Inflammatory macrophage treated with lipopolysaccharide for 4 hours (primary cell): ENCODE measurements at regions not wholly inside any gene's neighbourhood (a gene's known extent, or its start where the extent isn't known, plus 50 kb on each side); places are given as distances from the start of the nearest gene placed in this dataset.
"Not testable (repeated sequence)": the region's sequence is repeated elsewhere in the genome, so short reads cannot be mapped to it uniquely, and the experiment has no call there.

ENCODE experiments used
- DNase-seq: peaks from one replicate; pipeline ENCODE4 v3.0.0-alpha.2; 2020

- DNase-seq, result no peak
Measured at GRCh38 chr4:106587558-106587957, 219.0 kb upstream of the GIMD1 start.

DNA sequence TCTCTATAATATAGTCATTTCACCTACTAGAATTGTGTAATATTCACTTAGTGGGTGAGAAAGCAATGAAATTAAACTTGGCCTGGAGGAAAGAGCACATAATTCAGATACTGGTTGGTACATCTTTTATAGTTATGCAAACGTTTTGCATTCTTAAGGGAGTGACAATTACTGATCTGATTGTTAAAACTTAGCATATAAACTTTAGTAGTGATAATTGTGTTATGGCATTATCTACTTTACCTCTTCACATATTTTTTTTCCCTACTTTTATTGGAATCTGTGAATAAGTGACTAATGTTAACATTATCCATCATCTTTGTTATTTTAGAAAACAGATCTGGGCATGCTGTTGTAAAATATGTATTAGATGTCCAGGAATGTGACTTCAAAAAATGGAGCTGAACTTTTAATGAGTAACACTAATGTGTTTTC, 217.4 kb upstream of the GIMD1 start:
- DNase-seq, result no peak

- DNase-seq, result no peak
Measured at GRCh38 chr4:106584337-106584989, 215.9 kb upstream of the GIMD1 start.

DNA sequence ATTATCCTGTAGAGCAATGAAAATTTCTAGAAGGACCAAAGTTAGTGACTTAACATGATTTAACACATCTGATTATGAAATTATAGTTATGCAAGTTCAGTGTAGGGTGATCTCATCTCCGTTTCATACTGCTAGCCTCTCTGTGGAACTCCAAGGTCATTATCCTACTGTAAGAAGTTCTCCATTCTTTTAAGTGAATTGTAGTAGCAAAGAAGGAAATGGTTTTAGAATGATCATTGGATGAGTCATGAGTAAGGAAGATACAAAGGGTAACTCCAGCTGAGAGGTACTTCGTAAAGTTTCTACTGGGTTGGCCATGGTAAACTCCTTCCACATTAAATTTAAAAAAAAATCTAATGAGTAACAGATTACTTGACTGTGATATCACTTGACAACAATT, 215.0 kb upstream of the GIMD1 start:
- DNase-seq, result peak; percentile 81

DNA sequence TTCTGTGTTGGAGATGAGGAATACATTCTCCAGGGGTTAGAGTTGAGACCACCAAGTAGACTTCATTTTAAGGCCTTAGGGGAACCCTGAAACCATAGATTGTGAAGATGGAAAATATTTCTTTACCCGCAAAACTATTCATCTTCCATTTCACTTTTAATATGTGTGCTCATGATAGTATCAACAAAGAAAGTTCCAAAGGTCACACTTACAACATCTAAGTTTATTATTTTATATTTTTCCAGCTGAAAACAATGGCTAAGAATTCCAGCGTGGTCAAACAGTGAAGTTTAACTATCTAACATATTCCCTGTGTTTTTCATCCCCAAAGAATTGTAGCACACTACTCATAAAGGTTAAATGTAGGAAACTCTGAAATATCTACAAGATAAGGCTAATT, 214.5 kb upstream of the GIMD1 start:
- DNase-seq, result no peak

- no peak for DNase-seq
Measured at GRCh38 chr4:106582103-106582502, 213.5 kb upstream of the GIMD1 start.

- no peak for DNase-seq
Measured at GRCh38 chr4:106579236-106579635, 210.7 kb upstream of the GIMD1 start.

DNA sequence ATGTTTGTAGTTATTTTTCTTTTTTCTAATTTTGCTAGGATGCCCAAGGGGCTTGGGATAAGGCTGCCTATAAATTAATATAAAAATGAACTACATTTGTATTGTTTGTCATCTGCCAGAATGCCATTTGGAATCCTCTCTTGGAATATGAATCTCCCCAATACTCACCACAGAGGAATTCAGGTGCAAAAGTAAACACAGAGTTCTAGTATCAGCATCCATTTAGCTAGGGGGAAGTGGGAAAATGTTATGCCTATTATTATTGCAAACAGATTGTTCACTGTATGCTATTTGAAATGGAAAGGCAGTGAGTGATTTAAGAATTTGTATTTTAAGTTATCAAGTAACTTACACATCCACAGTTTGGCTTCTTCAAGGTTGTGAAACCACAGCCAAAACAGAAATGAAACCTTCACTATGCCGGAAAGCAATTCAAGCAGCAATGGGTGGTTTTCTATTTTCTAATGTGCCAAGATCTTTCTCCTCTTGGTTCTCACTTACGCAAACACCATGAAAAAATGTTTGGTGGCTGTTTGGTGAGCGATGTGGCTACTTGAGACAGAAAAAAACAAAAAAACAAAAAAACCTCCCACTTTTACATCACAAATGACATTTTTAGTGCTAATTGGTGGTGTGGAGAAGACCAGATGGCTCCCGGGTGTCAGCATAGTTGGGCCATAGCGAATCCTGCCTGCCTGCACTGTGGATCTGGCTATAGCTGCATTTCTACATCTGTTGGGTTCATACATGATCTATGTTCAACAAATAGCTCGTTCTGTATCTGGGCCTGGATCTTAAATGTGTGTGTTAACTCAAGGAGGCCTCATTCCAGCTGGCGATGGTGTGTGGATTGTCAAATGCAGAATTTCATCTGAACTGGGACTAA, 200.8 kb upstream of the GIMD1 start:
- no peak for DNase-seq

DNA sequence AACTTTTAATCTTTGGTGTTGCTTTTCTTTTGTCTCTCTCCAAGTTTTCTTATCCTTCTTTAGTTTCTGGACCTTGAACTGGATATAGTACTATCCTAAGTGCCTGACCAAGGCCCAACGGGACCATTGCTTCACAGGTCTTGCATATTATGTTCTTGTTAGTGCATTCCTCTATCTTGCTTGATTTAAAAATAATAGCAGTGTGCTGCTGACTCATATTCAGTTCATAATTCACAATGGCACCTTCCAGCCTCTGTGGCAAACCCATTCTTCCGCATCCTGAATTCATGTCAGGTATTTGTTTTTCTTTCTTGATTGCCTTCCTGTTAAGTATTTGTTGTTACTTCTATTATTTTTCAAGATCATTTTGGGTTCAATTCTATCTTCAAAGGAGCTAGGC, 197.1 kb upstream of the GIMD1 start:
- DNase-seq, result no peak

DNA sequence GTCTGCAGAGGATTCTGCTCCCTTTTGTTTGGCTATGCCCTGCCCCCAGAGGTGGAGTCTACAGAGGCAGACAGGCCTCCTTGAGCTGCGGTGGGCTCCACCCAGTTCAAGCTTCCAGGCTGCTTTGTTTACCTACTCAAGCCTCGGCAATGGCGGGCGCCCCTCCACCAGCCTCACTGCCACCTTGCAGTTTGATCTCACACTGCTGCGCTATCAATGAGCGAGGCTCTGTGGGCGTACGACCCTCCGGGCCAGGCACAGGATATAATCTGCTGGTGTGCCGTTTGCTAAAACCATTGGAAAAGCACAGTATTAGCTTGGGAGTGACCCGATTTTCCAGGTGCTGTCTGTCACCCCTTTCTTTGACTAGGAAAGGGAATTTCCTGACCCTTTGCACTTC, 195.1 kb upstream of the GIMD1 start:
- DNase-seq, result not testable (repeated sequence)

DNA sequence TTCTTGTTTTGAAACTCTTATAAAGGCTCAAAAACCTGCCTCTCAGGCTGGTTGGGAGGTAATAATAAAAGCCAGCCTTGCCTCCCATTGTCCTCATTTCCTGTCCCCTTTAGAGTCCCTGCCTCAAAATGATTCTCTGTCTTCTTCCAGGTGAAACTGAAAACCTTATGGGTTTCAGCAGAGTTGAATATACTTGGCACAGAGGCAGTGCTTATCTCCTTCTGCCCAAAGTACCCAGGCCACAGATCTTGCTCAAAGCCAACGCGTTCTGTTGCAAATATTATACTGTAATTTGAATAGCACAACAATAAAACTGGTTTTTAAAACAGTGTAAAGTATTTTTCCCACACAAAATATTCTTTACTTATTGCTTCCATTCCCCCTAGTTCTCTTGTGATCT, 183.1 kb upstream of the GIMD1 start:
- DNase-seq, result no peak

GRCh38 chr4:106548446-106549044, 180.0 kb upstream of the GIMD1 start:
- DNase-seq, result no peak

GRCh38 chr4:106546370-106546769, 177.8 kb upstream of the GIMD1 start:
- no peak for DNase-seq

DNA sequence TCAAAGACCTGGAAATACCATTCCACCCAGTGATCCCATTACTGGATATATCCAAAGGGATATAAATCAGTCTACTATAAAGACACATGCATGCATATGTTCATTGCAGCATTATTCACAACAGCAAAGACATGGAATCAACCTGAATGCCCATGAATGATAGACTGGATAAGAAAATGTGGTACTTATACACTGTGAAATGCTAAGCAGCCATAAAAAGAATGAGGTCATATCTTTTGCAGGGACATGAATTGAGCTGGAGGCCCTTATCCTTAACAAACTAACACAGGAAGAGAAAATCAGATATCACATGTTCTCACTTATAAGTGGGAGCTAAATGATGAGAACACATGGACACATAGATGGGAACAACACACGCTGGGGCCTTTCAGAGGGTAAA, 174.0 kb upstream of the GIMD1 start:
- not testable (repeated sequence) for DNase-seq

- no peak for DNase-seq
Measured at GRCh38 chr4:106541253-106541652, 172.7 kb upstream of the GIMD1 start.

DNA sequence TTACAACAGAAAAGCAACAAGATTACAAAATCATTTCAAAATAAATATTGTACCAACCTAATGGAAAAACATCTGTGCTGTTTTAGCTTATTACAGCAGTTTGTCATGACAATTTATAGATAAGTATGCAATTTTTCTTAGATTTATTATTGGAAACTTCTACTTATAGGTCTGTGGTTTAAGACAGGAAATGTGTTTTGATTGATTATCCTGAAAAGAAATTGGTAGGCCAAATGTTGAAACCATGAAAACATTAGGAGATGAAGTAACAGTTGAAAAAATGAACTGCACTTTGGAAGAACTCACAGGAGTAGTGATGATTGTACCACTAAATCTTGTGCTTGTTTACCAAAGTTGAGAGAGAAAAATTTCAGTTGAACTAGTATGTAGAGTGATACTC, 162.2 kb upstream of the GIMD1 start:
- no peak for DNase-seq

DNA sequence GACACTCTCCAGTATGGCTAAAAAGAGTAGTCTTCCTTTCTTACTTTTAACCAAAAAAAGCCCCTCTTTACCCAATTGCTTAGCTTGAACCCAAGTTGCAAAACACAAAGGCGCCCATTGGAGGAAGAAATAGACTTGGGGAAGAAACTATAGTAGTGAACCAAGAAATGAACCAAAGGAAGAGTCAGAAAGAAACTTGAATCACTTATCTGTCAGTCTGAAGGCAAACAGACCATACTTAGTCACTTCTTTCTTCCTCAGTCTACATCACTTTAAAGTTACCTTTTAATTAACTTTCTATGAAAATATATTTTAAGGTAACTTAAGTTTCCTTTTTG, 161.4 kb upstream of the GIMD1 start:
- no peak for DNase-seq

DNA sequence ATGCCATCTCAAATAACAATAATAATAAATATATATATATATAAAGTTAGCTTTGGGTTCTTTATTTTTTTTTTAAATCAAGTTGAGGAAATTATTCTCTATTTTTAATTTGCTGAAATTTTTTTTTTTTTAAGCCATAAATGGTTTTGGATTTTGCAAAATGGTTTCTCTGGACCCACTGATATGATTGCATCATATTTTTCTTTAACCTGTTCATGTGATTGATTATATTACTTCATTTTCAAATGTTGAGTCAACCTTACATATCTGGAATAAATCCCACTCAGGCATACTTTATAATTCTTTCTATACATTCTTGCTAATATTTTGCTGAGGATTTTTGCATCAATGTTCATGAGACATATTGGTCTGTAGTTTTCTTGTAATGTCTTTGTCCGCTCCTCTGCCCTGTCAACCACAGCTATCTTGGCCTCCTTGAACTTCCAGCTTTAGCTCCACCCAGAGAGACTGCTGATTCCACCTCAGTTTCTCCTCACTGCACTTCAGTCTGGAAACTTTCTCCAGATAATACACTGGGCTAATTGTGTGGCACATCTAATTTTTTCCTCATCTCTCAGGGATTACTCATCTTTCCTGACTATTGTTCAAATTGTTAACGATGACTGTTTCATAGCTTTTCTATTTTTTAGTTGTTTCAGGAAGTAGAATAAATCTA, 160.9 kb upstream of the GIMD1 start:
- no peak for DNase-seq

- no peak for DNase-seq
Measured at GRCh38 chr4:106527316-106527715, 158.7 kb upstream of the GIMD1 start.

GRCh38 chr4:106525425-106525824, 156.8 kb upstream of the GIMD1 start:
- not testable (repeated sequence) for DNase-seq

DNA sequence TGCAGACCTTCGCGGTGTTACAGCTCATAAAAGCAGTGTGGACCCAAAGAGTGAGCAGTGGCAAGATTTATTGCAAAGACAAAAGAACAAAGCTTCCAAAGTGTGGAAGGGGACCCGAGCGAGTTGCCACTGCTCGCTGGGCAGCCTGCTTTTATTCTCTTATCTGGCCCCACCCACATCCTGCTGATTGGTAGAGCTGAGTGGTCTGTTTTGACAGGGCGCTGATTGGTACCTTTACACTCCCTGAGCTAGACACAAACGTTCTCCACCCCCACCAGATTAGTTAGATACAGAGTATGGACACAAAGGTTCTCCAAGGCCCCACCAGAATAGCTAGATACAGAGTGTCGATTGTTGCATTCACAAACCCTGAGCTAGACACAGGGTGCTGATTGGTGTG, 156.2 kb upstream of the GIMD1 start:
- DNase-seq, result not testable (repeated sequence)

- DNase-seq, result no peak
Measured at GRCh38 chr4:106522839-106523238, 154.3 kb upstream of the GIMD1 start.

- no peak for DNase-seq
Measured at GRCh38 chr4:106512706-106513105, 144.1 kb upstream of the GIMD1 start.

- DNase-seq, result no peak
Measured at GRCh38 chr4:106507440-106507839, 138.9 kb upstream of the GIMD1 start.
